Middle frontal gyrus (tissue), 1 donor: ENCODE measurements at regions not wholly inside any gene's neighbourhood (a gene's known extent, or its start where the extent isn't known, plus 50 kb on each side); places are given as distances from the start of the nearest gene placed in this dataset.
"Not testable (repeated sequence)": the region's sequence is repeated elsewhere in the genome, so short reads cannot be mapped to it uniquely, and the experiment has no call there.

Source experiments
- DNase-seq: peaks from one replicate; pipeline ENCODE4 v3.0.0-alpha.2; 2015; ENCODE audit warnings: low spot score; ENCODE audit errors: extremely low spot score

GRCh38 chr3:145370870-145371269, 790.1 kb downstream of the PLOD2 start:
- DNase-seq, result no peak

DNA sequence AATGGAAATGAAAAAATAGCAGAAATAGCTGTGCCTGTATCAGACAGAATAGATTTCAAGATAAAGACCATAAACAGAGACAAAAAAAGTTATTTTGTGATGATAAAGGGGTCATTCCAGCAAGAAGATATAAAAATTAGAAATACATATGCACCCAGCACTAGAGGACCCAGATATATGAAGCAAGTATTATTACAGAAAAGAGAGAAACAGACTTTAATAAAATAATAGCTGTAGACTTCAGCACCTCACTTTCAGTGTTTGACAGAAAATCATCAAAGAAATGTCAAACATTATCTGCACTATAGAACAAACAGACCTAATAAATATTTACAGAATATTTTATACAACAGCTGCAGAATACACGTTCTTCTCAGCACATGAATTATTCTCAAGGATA, 783.7 kb downstream of the PLOD2 start:
- DNase-seq, result no peak

- no peak for DNase-seq
Observed at GRCh38 chr3:145383416-145383815, 777.6 kb downstream of the PLOD2 start.

DNA sequence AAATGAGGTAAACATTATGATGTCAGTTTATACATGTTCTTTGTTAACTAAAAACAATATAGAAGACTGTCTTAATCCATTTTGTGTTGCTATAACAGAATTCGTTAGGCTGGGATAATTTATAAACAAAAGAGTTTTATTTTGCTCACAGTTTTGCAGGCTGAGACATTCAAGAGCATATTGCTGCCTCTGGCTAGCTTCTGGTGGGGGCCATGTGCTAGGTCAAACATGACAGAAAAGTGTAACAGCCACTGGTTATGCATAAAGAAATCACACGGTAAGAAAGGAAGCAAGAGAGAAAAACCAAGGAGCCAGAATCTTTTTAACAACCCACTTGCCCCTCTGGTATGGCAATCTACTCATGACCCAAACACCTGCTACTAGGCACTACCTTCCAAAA, 776.7 kb downstream of the PLOD2 start:
- DNase-seq, result no peak

GRCh38 chr3:145387211-145387610, 773.8 kb downstream of the PLOD2 start:
- DNase-seq, result no peak

DNA sequence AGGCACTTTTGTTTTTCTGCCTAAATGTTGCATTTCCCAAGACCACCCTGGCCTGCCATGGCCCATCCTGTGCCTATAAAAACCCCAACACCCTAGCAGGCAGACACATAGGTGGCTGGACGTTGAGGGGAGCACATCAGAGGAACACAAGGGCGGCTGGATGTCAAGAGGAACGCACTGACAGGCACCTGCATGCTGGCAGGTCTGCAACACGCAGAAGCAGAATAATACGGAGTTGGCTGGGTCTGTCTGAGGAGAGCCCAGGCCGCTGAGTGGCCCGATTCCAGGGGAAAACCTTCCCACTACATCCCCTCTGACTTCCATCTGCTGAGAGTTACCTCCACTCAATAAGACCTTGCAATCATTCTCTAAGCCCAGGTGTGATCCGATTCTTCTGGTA, 765.6 kb downstream of the PLOD2 start:
- DNase-seq, result no peak

- no peak for DNase-seq
Observed at GRCh38 chr3:145411605-145412004, 749.4 kb downstream of the PLOD2 start.

GRCh38 chr3:145417678-145418077, 743.3 kb downstream of the PLOD2 start:
- no peak for DNase-seq

DNA sequence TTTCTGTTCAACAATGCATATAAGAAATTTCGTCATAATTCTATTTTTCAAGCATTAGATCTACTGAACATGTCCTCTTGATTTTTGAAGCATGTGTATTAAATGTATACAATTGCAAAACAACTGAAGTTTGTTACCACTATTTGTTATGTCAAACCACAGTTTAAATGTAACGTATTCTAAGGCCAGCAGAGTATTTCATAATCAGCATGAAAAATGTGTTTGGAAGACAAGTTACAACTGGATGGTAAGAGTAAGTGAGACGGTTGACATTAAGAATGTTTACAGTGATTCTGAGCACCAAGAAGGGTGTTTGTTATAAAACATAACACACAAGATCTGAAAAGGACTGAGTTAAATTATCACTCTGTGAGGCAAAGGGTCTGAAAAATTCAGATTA, 738.4 kb downstream of the PLOD2 start:
- DNase-seq, result no peak

DNA sequence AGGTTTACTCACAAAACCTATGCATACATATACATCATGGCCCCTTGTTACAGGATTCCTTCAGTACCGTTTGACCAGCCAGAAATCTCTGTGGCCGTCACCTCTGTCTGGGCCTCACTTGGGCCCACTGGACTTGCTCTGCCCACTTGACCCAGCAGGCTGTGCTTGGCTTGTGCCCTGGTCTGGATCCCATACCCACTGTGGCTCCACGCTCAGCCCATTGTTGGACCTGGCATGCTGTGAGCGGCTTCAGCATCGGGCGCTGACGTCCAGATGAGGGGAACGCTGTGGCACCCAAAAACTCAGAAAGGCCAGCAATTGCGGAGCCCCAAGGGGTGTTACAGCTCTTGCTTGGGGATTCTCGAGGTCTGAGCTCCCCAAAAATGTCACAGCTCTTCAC, 733.6 kb downstream of the PLOD2 start:
- DNase-seq, result no peak

DNA sequence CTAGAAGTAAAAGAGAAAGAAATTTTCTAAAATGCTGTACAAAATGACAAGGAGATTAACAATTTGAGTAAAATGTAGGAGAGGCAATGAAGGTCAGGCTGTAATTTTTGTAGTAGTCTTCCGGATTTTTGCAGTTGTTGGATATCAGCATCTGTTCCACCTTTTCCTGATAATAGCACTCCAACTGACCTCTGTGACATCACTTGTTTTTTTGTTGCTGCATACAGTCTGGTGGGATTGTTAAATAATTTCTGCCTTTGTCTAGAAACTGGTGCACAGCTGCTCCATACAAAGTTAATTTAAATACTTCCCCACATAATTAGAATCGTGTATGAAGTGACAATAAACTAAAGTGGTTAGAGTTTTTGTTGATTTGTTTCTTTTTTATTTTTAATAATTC, 731.4 kb downstream of the PLOD2 start:
- DNase-seq, result no peak

GRCh38 chr3:145448436-145448835, 712.5 kb downstream of the PLOD2 start:
- DNase-seq, result no peak

- no peak for DNase-seq
Observed at GRCh38 chr3:145450018-145450682, 710.8 kb downstream of the PLOD2 start.

GRCh38 chr3:145457825-145458552, 703.0 kb downstream of the PLOD2 start:
- no peak for DNase-seq

GRCh38 chr3:145459681-145460080, 701.3 kb downstream of the PLOD2 start:
- not testable (repeated sequence) for DNase-seq

- DNase-seq, result no peak
Observed at GRCh38 chr3:145471976-145472375, 689.0 kb downstream of the PLOD2 start.

GRCh38 chr3:145482735-145483134, 678.2 kb downstream of the PLOD2 start:
- not testable (repeated sequence) for DNase-seq

- no peak for DNase-seq
Observed at GRCh38 chr3:145483992-145484391, 677.0 kb downstream of the PLOD2 start.

GRCh38 chr3:145489011-145489410, 672.0 kb downstream of the PLOD2 start:
- DNase-seq, result no peak

- DNase-seq, result no peak
Observed at GRCh38 chr3:145490088-145491048, 670.6 kb downstream of the PLOD2 start.

DNA sequence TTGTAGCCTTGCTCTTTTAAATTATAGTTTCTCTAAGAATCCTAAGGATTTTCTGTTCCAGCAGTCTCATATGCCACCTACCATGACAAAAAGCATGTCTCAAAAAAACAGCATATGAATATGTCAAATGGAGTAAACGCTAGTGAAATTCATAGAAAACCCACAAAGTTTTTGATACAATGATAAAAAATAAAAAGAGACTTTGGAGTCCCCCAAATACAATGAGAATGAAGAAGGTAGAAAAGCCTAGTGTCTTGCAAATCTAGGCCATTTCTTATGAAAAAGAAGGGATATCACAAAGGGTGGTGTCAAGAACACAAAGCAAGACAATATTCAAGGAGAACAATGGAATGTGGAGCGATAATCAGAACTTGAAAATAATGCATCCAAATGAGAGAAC, 668.5 kb downstream of the PLOD2 start:
- no peak for DNase-seq

DNA sequence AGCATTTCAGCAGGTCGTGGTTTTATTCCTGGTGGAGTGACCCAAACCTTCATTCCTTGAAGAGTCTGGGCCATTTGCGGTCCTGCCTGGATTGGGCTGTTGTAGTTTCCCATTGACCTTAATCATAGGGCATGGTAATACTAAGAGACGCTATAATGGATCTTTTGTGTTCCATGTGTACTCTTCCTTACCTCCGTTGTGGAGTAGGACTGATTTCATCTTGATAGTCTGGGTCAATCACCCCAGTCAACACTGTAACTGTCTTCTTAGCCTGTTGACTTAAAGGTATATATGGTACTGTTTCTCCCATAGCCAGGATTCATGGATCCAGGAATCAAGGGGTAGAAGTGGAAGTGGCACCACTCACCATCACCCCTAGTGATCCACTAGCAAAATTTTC, 643.6 kb downstream of the PLOD2 start:
- not testable (repeated sequence) for DNase-seq
